Mesenchymal stem cell (in vitro differentiated cells and primary cell): ENCODE measurements at regions not wholly inside any gene's neighbourhood (a gene's known extent, or its start where the extent isn't known, plus 50 kb on each side); places are given as distances from the start of the nearest gene placed in this dataset.

Source experiments
- DNase-seq: peaks from one replicate; pipeline ENCODE4 v3.0.0-alpha.2; 2013
- H2AFZ ChIP-seq: one replicate; pipeline ENCODE4 v1.6.1; 2013; ENCODE audit warnings: low read depth, mild to moderate bottlenecking, control low read depth, inconsistent platforms, low read length, moderate library complexity
- H2AK5ac ChIP-seq: 2 replicates; pipeline ENCODE4 v1.6.1; 2013; ENCODE audit warnings: low read length, moderate library complexity, mild to moderate bottlenecking, inconsistent platforms; ENCODE audit not compliant: severe bottlenecking
- H2BK120ac ChIP-seq: one replicate; pipeline ENCODE4 v1.6.1; 2013; ENCODE audit warnings: low read depth, mild to moderate bottlenecking, inconsistent platforms, low read length, moderate library complexity
- H2BK12ac ChIP-seq, 2 experiments: one replicate each; pipeline ENCODE4 v1.6.1; 2013; ENCODE audit warnings: inconsistent platforms in 2 of 2, low read length in 2 of 2, mild to moderate bottlenecking in 2 of 2, moderate library complexity in 2 of 2, control low read depth in 1 of 2
- H2BK15ac ChIP-seq: one replicate; pipeline ENCODE4 v1.6.1; 2013; ENCODE audit warnings: mild to moderate bottlenecking, low read depth, inconsistent platforms; ENCODE audit not compliant: poor library complexity, severe bottlenecking
- H2BK5ac ChIP-seq: 2 replicates; pipeline ENCODE4 v1.6.1; 2013; ENCODE audit warnings: low read depth, mild to moderate bottlenecking, low read length, control low read depth, inconsistent platforms; ENCODE audit not compliant: poor library complexity, severe bottlenecking
- H3K14ac ChIP-seq, 2 experiments: one replicate each; pipeline ENCODE4 v1.6.1; 2013; ENCODE audit warnings: inconsistent platforms in 2 of 2, low read length in 2 of 2, control low read depth in 1 of 2, mild to moderate bottlenecking in 1 of 2, moderate library complexity in 1 of 2
- H3K18ac ChIP-seq, 2 experiments: one replicate each; pipeline ENCODE4 v1.6.1; 2013; ENCODE audit warnings: inconsistent platforms in 2 of 2, low read length in 2 of 2, control low read depth in 1 of 2, low read depth in 1 of 2, mild to moderate bottlenecking in 1 of 2
- H3K23ac ChIP-seq, 2 experiments: one replicate each; pipeline ENCODE4 v1.6.1; 2013; ENCODE audit warnings: inconsistent platforms in 2 of 2, low read length in 2 of 2, mild to moderate bottlenecking in 2 of 2, moderate library complexity in 2 of 2, control low read depth in 1 of 2
- H3K27ac ChIP-seq: 2 replicates; pipeline ENCODE4 v1.5.1; 2013; ENCODE audit warnings: mild to moderate bottlenecking, moderate library complexity, low read length, control low read depth, inconsistent platforms; ENCODE audit not compliant: poor library complexity, severe bottlenecking
- H3K27me3 ChIP-seq, 2 experiments: 2 replicates each; pipeline versions ENCODE4 v1.6.1 to v1.7.0; 2013; ENCODE audit warnings: low read length in 2 of 2, mild to moderate bottlenecking in 2 of 2, moderate library complexity in 2 of 2, control low read depth in 1 of 2, inconsistent platforms in 1 of 2; ENCODE audit not compliant: control insufficient read depth in 1 of 2, insufficient read depth in 1 of 2
- H3K36me3 ChIP-seq, 2 experiments: 2 replicates each; pipeline versions ENCODE4 v1.6.1 to v1.7.0; 2013; ENCODE audit warnings: low read length in 2 of 2, control low read depth in 1 of 2, inconsistent platforms in 1 of 2, low read depth in 1 of 2, mild to moderate bottlenecking in 1 of 2; ENCODE audit not compliant: insufficient read depth in 2 of 2, control insufficient read depth in 1 of 2
- H3K4ac ChIP-seq, 2 experiments: one replicate each; pipeline ENCODE4 v1.6.1; 2013; ENCODE audit warnings: inconsistent platforms in 2 of 2, low read length in 2 of 2, mild to moderate bottlenecking in 2 of 2, moderate library complexity in 2 of 2, control low read depth in 1 of 2, low read depth in 1 of 2
- H3K4me1 ChIP-seq: 2 replicates; pipeline ENCODE4 v1.6.1; 2013; ENCODE audit warnings: low read depth, low read length, control low read depth; ENCODE audit not compliant: control insufficient read depth, insufficient read depth
- H3K4me2 ChIP-seq: 2 replicates; pipeline ENCODE4 v1.6.1; 2013; ENCODE audit warnings: low read length, mild to moderate bottlenecking, inconsistent platforms; ENCODE audit not compliant: poor library complexity, severe bottlenecking
- H3K4me3 ChIP-seq, 2 experiments: 2 replicates each; pipeline versions ENCODE4 v1.5.1 to v1.7.0; 2013; ENCODE audit warnings: low read length in 2 of 2, mild to moderate bottlenecking in 2 of 2, control low read depth in 1 of 2, low read depth in 1 of 2; ENCODE audit not compliant: insufficient read depth in 1 of 2
- H3K79me1 ChIP-seq: replicated peaks from 2 replicates; pipeline ENCODE4 v1.6.1; 2013; ENCODE audit warnings: mild to moderate bottlenecking, control low read depth, low read length, inconsistent platforms; ENCODE audit not compliant: poor library complexity, severe bottlenecking
- H3K9ac ChIP-seq: 2 replicates; pipeline ENCODE4 v1.7.0; 2013; ENCODE audit warnings: mild to moderate bottlenecking, low read length, moderate library complexity
- H3K9me3 ChIP-seq: 2 replicates; pipeline ENCODE4 v1.7.0; 2013; ENCODE audit warnings: mild to moderate bottlenecking, low read length; ENCODE audit not compliant: control insufficient read depth
- H4K8ac ChIP-seq: one replicate; pipeline ENCODE4 v1.6.1; 2013; ENCODE audit warnings: inconsistent platforms, mild to moderate bottlenecking, low read length, moderate library complexity
- H4K91ac ChIP-seq: one replicate; pipeline ENCODE4 v1.6.1; 2013; ENCODE audit warnings: mild to moderate bottlenecking, low read length, inconsistent platforms
- WGBS: methylation state at CpG from one replicate; pipeline ENCODE4 v1.1.7; 2013; ENCODE audit warnings: mixed read lengths; 5-methylcytosine and 5-hydroxymethylcytosine counted together

DNA sequence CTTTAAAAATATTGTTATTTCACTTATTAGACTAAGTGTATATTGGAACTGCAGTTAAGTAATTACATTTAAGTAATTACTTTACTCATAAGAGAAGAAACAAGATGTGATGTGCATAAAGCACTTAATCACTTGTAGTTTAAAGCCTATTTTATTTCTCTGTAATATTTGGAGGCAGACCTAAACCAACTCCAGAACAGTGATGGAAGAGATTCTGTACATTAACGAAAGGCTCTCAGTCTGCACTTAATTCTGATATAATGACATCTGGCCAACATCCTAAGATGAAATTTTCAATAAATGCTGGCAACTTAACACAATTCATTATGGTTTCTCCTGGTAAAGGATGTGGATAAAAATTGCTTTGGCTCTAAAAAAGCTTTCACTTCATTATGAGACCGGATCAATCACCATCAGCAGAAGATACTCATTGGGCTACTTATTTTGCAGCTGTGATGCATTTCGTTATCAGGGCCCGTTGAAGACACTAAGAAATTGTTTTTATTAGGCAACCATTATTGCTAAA is 342.6 kb downstream of the C4orf33 start:
- H3K9ac ChIP-seq: no peak overlapping the region
- H3K14ac ChIP-seq: no peak overlapping the region
- no peaks in the 10 kb centered on the region for H3K4me1 ChIP-seq
- H2BK12ac ChIP-seq: no peak overlapping the region
- H2BK5ac ChIP-seq: no peak overlapping the region
- H2BK120ac ChIP-seq: no peak overlapping the region
- no peak overlapping the region for H3K23ac ChIP-seq
- no peak overlapping the region for H4K91ac ChIP-seq
- H3K18ac ChIP-seq: no peak overlapping the region
- H3K36me3 ChIP-seq: no peaks in the 10 kb centered on the region
- H3K27ac ChIP-seq: no peak overlapping the region
- no peaks in the 10 kb centered on the region for H3K79me1 ChIP-seq
- H2AK5ac ChIP-seq: no peak overlapping the region
- H3K4ac ChIP-seq: no peak overlapping the region
- H3K27me3 ChIP-seq: no peaks in the 10 kb centered on the region
- no peak overlapping the region for H3K4me3 ChIP-seq
- no peak overlapping the region for H4K8ac ChIP-seq
- DNase-seq: no peak
- H2BK15ac ChIP-seq: no peak overlapping the region
- WGBS: 79% methylated on average over 2 of the region's 4 CpGs
- H3K4me2 ChIP-seq: no peak overlapping the region
- H3K9me3 ChIP-seq: no peaks in the 10 kb centered on the region
- no peak overlapping the region for H2AFZ ChIP-seq

DNA sequence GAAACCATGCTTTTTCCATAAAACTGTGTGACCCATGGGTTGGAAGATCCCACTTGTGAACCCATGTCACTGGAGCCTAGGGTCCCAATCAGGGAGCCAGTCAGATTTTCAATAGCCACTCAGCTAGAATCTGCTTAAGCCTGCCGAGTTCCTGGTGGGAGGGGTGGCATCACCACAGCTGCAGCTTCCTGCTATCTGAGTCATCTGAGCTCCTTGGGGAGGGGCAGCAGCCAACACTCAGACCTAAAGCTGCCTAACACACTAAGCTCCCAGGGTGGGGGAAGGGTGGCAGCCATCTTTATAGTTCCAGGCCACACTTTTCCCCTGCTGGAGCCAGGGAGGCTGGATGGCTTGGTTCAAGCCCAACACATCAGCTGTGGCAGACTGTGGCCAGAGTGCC is 350.1 kb downstream of the C4orf33 start:
- H4K8ac ChIP-seq: no peak overlapping the region
- no peaks in the 10 kb centered on the region for H3K27me3 ChIP-seq
- H3K9ac ChIP-seq: no peak overlapping the region
- no peak overlapping the region for H3K14ac ChIP-seq
- 30% methylated on average over 1 of the region's 1 CpG for WGBS
- no peak overlapping the region for H3K18ac ChIP-seq
- no peak overlapping the region for H2AFZ ChIP-seq
- H3K23ac ChIP-seq: no peak overlapping the region
- H2AK5ac ChIP-seq: no peak overlapping the region
- no peak overlapping the region for H3K27ac ChIP-seq
- no peak overlapping the region for H2BK12ac ChIP-seq
- H3K4ac ChIP-seq: no peak overlapping the region
- H2BK120ac ChIP-seq: no peak overlapping the region
- H2BK15ac ChIP-seq: no peak overlapping the region
- peak; percentile 17 for DNase-seq
- H4K91ac ChIP-seq: no peak overlapping the region
- no peak overlapping the region for H3K4me3 ChIP-seq
- no peak overlapping the region for H3K4me2 ChIP-seq
- no peaks in the 10 kb centered on the region for H3K9me3 ChIP-seq
- H3K79me1 ChIP-seq: no peaks in the 10 kb centered on the region
- H3K36me3 ChIP-seq: no peaks in the 10 kb centered on the region
- H3K4me1 ChIP-seq: peaks cover 6% of the 10 kb centered on the region
- peak overlapping the region; percentile 21 for H2BK5ac ChIP-seq

- H3K9me3 ChIP-seq: no peaks in the 10 kb centered on the region
- WGBS: 88% methylated on average over 4 of the region's 4 CpGs
- H3K27me3 ChIP-seq: no peaks in the 10 kb centered on the region
- DNase-seq: no peak
- no peak overlapping the region for H2BK15ac ChIP-seq
- no peaks in the 10 kb centered on the region for H3K4me1 ChIP-seq
- no peaks in the 10 kb centered on the region for H3K36me3 ChIP-seq
- no peak overlapping the region for H3K9ac ChIP-seq
- H2AFZ ChIP-seq: no peak overlapping the region
- no peak overlapping the region for H2AK5ac ChIP-seq
- H2BK5ac ChIP-seq: no peak overlapping the region
- no peak overlapping the region for H3K4me3 ChIP-seq
- no peak overlapping the region for H3K23ac ChIP-seq
- no peak overlapping the region for H4K8ac ChIP-seq
- H3K18ac ChIP-seq: no peak overlapping the region
- no peak overlapping the region for H3K4me2 ChIP-seq
- H3K4ac ChIP-seq: no peak overlapping the region
- H3K27ac ChIP-seq: no peak overlapping the region
- H3K79me1 ChIP-seq: no peaks in the 10 kb centered on the region
- no peak overlapping the region for H2BK12ac ChIP-seq
- no peak overlapping the region for H3K14ac ChIP-seq
- H2BK120ac ChIP-seq: no peak overlapping the region
- H4K91ac ChIP-seq: no peak overlapping the region
Observed at GRCh38 chr4:129453524-129454200, 357.7 kb downstream of the C4orf33 start.

DNA sequence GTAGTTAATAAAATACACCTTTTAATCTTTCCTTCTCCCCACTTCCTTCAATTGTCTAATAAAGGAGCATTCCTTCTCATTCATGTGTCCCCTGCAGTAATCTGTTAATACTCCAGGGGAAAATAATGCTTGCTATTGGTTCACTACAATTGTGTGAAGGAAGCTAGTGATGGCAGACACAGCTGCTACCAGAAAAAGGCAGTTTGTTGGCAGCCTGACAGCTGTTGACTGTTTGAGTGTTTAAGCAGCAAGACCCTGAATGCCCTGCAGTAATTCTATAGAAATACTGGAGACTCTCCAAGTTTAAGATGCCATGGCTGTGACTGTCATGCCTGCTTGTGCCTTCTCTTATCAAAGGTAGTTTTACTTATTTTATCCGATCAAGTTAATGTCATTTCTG is 359.5 kb downstream of the C4orf33 start:
- Histone ChIP-seq H2BK12ac (no peak overlapping the region), H3K36me3 (no peaks in the 10 kb centered on the region), H3K4me1 (no peaks in the 10 kb centered on the region), H3K79me1 (no peaks in the 10 kb centered on the region), H2BK5ac (no peak overlapping the region), H2AFZ (no peak overlapping the region), H3K9me3 (no peaks in the 10 kb centered on the region), H3K4ac (no peak overlapping the region), H3K27me3 (no peaks in the 10 kb centered on the region), H3K18ac (no peak overlapping the region), H3K4me3 (no peak overlapping the region), H2AK5ac (no peak overlapping the region), H3K4me2 (no peak overlapping the region), H2BK120ac (no peak overlapping the region), H3K14ac (no peak overlapping the region), H4K8ac (no peak overlapping the region), H3K23ac (no peak overlapping the region), H3K27ac (no peak overlapping the region), H3K9ac (no peak overlapping the region), H4K91ac (no peak overlapping the region), H2BK15ac (no peak overlapping the region)
- WGBS: 95% methylated on average over 1 of the region's 1 CpG
- DNase-seq: no peak
